ENCODE measurements at regions not wholly inside any gene's neighbourhood (a gene's known extent, or its start where the extent isn't known, plus 50 kb on each side); places are given as distances from the start of the nearest gene placed in this dataset.

- TF ChIP-seq, protein P1, sequence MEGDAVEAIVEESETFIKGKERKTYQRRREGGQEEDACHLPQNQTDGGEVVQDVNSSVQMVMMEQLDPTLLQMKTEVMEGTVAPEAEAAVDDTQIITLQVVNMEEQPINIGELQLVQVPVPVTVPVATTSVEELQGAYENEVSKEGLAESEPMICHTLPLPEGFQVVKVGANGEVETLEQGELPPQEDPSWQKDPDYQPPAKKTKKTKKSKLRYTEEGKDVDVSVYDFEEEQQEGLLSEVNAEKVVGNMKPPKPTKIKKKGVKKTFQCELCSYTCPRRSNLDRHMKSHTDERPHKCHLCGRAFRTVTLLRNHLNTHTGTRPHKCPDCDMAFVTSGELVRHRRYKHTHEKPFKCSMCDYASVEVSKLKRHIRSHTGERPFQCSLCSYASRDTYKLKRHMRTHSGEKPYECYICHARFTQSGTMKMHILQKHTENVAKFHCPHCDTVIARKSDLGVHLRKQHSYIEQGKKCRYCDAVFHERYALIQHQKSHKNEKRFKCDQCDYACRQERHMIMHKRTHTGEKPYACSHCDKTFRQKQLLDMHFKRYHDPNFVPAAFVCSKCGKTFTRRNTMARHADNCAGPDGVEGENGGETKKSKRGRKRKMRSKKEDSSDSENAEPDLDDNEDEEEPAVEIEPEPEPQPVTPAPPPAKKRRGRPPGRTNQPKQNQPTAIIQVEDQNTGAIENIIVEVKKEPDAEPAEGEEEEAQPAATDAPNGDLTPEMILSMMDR (IDR thresholded peaks at IDR 0.05; ENCODE audit: low read depth, low read length, missing control alignments): no peak
- H3K4me3 ChIP-seq (ENCODE audit: low read depth, low read length): no peak overlapping the region
- DNase-seq (ENCODE audit: low read depth): no peak
These were observed 390.6 kb upstream of the ID4 start for GRCh38 chr6:19446570-19446969.

DNA sequence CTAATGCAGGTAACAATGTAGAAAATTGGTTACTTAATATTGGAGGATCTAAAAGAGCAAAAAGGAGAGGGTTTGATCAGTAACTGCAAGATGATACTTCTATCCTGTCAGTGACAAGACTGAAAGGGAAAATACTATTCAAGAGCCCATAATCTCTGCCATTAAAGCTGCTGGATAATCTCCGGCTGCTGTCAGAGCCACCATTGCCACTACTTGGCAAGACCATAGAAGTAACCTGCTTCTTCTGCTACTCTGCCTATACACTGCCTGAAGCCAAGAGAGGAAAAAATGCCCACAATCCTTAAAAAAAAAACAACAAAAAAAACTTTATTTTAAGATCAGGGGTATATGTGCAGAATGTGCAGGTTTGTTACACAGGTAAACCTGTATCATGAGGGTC lies 386.5 kb upstream of the ID4 start:
- DNase-seq (ENCODE audit: low read depth): no peak

DNA sequence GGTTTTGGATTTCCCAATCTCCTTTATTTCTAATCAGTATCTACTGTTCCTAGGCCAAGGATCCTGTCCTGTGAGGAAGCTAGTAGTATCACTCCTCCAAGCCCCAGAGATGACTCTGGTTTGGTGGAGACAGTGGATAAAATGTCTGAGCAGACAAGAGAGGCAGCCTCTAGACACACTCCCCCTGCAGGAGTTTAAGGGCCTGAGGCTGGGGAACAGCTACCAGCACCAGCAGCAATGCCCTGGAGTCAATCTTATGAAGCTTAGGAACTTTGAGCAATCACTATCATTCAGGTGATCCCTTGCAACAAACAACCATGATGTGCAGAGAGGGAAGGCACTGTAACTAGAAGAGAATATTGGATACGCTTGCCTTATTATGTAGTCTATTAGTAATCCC lies 384.7 kb upstream of the ID4 start:
- DNase-seq (ENCODE audit: low read depth): no peak

More for the DNA sequence above, 386.5 kb upstream of the ID4 start:
- TF ChIP-seq, protein P1 (IDR thresholded peaks at IDR 0.05; ENCODE audit: low read depth, low read length, missing control alignments): no peak
- H3K4me3 ChIP-seq (ENCODE audit: low read depth, low read length): no peak overlapping the region

GRCh38 chr6:19454001-19454720 lies 383.0 kb upstream of the ID4 start:
- no peak for DNase-seq (ENCODE audit: low read depth)
- no peak overlapping the region for H3K4me3 ChIP-seq (ENCODE audit: low read depth, low read length)
- TF ChIP-seq, protein P1 (IDR thresholded peaks at IDR 0.05; ENCODE audit: low read depth, low read length, missing control alignments): no peak

More for the DNA sequence above, 384.7 kb upstream of the ID4 start:
- H3K4me3 ChIP-seq (ENCODE audit: low read depth, low read length): no peak overlapping the region
- TF ChIP-seq, protein P1 (IDR thresholded peaks at IDR 0.05; ENCODE audit: low read depth, low read length, missing control alignments): no peak

GRCh38 chr6:19454721-19455392 lies 382.3 kb upstream of the ID4 start:
- TF ChIP-seq, protein P1 (IDR thresholded peaks at IDR 0.05; ENCODE audit: low read depth, low read length, missing control alignments): no peak
- H3K4me3 ChIP-seq (ENCODE audit: low read depth, low read length): no peak overlapping the region
- DNase-seq (ENCODE audit: low read depth): no peak

GRCh38 chr6:19463250-19463649 lies 373.9 kb upstream of the ID4 start:
- TF ChIP-seq, protein P1 (IDR thresholded peaks at IDR 0.05; ENCODE audit: low read depth, low read length, missing control alignments): no peak
- DNase-seq (ENCODE audit: low read depth): no peak
- H3K4me3 ChIP-seq (ENCODE audit: low read depth, low read length): no peak overlapping the region

Data from GM12864 (cell line).